22Rv1 (cell line): ENCODE measurements at regions not wholly inside any gene's neighbourhood (a gene's known extent, or its start where the extent isn't known, plus 50 kb on each side); places are given as distances from the start of the nearest gene placed in this dataset.

ENCODE experiments used
- CTCF ChIP-seq: fragments of 450-650 bp; IDR thresholded peaks from 2 replicates; pipeline ENCODE4 v1.5.1; 2017; ENCODE audit warnings: mild to moderate bottlenecking
- ZFX ChIP-seq: fragments of 450-650 bp; IDR thresholded peaks from 2 replicates; pipeline ENCODE4 v1.6.1; 2017; ENCODE audit warnings: antibody characterized with exemption, borderline replicate concordance

- TF ChIP-seq CTCF (no peak), ZFX (no peak)
These were observed 256.7 kb upstream of the HES1 start for GRCh38 chr3:193879099-193879863.
